Erythroblast (primary cell): ENCODE measurements at regions not wholly inside any gene's neighbourhood (a gene's known extent, or its start where the extent isn't known, plus 50 kb on each side); places are given as distances from the start of the nearest gene placed in this dataset.

Experiments
- GATA1 ChIP-seq: IDR thresholded peaks from 2 replicates; pipeline ENCODE4 v1.6.1; 2011; ENCODE audit warnings: low read depth, mild to moderate bottlenecking, control low read depth, low read length, moderate library complexity
- POLR2A ChIP-seq: IDR thresholded peaks from 2 replicates; pipeline ENCODE4 v1.6.1; 2011; ENCODE audit warnings: mild to moderate bottlenecking, low read length

- no peak for TF ChIP-seq GATA1
- no peak for TF ChIP-seq POLR2A
Observed at GRCh38 chr4:107196312-107196711, 160.2 kb upstream of the DKK2 start.
